ENCODE measurements at regions not wholly inside any gene's neighbourhood (a gene's known extent, or its start where the extent isn't known, plus 50 kb on each side); places are given as distances from the start of the nearest gene placed in this dataset.

- 90% methylated on average over 8 of the region's 8 CpGs for WGBS
- no peaks in the 10 kb centered on the region for H3K9me3 ChIP-seq
- H3K36me3 ChIP-seq, result no peaks in the 10 kb centered on the region
- H3K27me3 ChIP-seq (replicated peaks; ENCODE audit: insufficient read depth), result no peaks in the 10 kb centered on the region
- no peak overlapping the region for H3K4me3 ChIP-seq
- no peaks in the 10 kb centered on the region for H3K4me1 ChIP-seq (replicated peaks)
- intact Hi-C loops (cut with DNase I), result no loop called here
- DNase-seq (ENCODE audit: low spot score), result no peak
- H3K27ac ChIP-seq, result no peak overlapping the region
- TF ChIP-seq CTCF (IDR thresholded peaks at IDR 0.05) (no peak), POLR2A (IDR thresholded peaks at IDR 0.05) (no peak), POLR2AphosphoS5 (IDR thresholded peaks at IDR 0.05) (no peak)
Observed at GRCh38 chr9:88300556-88300955, 87.7 kb upstream of the SPIN1 start.

GRCh38 chr9:88291856-88292255, 96.4 kb upstream of the SPIN1 start:
- 77% methylated on average over 5 of the region's 5 CpGs for WGBS
- Histone ChIP-seq H3K27ac (no peak overlapping the region), H3K4me3 (no peak overlapping the region), H3K36me3 (no peaks in the 10 kb centered on the region), H3K4me1 (replicated peaks) (no peaks in the 10 kb centered on the region), H3K9me3 (no peaks in the 10 kb centered on the region), H3K27me3 (replicated peaks; ENCODE audit: insufficient read depth) (no peaks in the 10 kb centered on the region)
- TF ChIP-seq POLR2AphosphoS5 (IDR thresholded peaks at IDR 0.05) (no peak), CTCF (IDR thresholded peaks at IDR 0.05) (no peak), POLR2A (IDR thresholded peaks at IDR 0.05) (no peak)
- DNase-seq (ENCODE audit: low spot score), result no peak
- intact Hi-C loops (cut with DNase I), result no loop called here

GRCh38 chr9:88291056-88291455, 97.2 kb upstream of the SPIN1 start:
- DNase-seq (ENCODE audit: low spot score), result no peak
- H3K4me3 ChIP-seq, result no peak overlapping the region
- H3K4me1 ChIP-seq (replicated peaks), result no peaks in the 10 kb centered on the region
- WGBS, result 94% methylated on average over 7 of the region's 7 CpGs
- intact Hi-C loops (cut with DNase I), result no loop called here
- no peaks in the 10 kb centered on the region for H3K9me3 ChIP-seq
- no peak overlapping the region for H3K27ac ChIP-seq
- H3K36me3 ChIP-seq, result no peaks in the 10 kb centered on the region
- no peaks in the 10 kb centered on the region for H3K27me3 ChIP-seq (replicated peaks; ENCODE audit: insufficient read depth)
- TF ChIP-seq CTCF (IDR thresholded peaks at IDR 0.05), result no peak

GRCh38 chr9:88289532-88289931, 98.7 kb upstream of the SPIN1 start:
- DNase-seq (ENCODE audit: low spot score), result no peak
- intact Hi-C loops (cut with DNase I), result no loop called here
- TF ChIP-seq POLR2AphosphoS5 (IDR thresholded peaks at IDR 0.05) (no peak), POLR2A (IDR thresholded peaks at IDR 0.05) (no peak), CTCF (IDR thresholded peaks at IDR 0.05) (no peak)
- no peaks in the 10 kb centered on the region for H3K27me3 ChIP-seq (replicated peaks; ENCODE audit: insufficient read depth)
- no peaks in the 10 kb centered on the region for H3K9me3 ChIP-seq
- H3K4me1 ChIP-seq (replicated peaks), result no peaks in the 10 kb centered on the region
- WGBS, result 82% methylated on average over 8 of the region's 8 CpGs
- H3K4me3 ChIP-seq, result no peak overlapping the region
- H3K36me3 ChIP-seq, result no peaks in the 10 kb centered on the region
- H3K27ac ChIP-seq, result no peak overlapping the region

- intact Hi-C loops (cut with DNase I), result no loop called here
- Histone ChIP-seq H3K4me1 (replicated peaks) (no peaks in the 10 kb centered on the region), H3K27ac (no peak overlapping the region), H3K9me3 (no peaks in the 10 kb centered on the region), H3K27me3 (replicated peaks; ENCODE audit: insufficient read depth) (no peaks in the 10 kb centered on the region), H3K4me3 (no peak overlapping the region), H3K36me3 (no peaks in the 10 kb centered on the region)
- 73% methylated on average over 2 of the region's 2 CpGs for WGBS
- no peak for DNase-seq (ENCODE audit: low spot score)
- TF ChIP-seq POLR2AphosphoS5 (IDR thresholded peaks at IDR 0.05), result no peak
- TF ChIP-seq CTCF (IDR thresholded peaks at IDR 0.05), result no peak
- TF ChIP-seq POLR2A (IDR thresholded peaks at IDR 0.05), result no peak
Observed at GRCh38 chr9:88287972-88288371, 100.3 kb upstream of the SPIN1 start.
